Stimulated activated CD8-positive, alpha-beta memory T cell treated with anti-CD3 and anti-CD28 coated beads, Interleukin-4, amount 100 ng/mL, for 4 hours (primary cell): ENCODE measurements at regions not wholly inside any gene's neighbourhood (a gene's known extent, or its start where the extent isn't known, plus 50 kb on each side); places are given as distances from the start of the nearest gene placed in this dataset.

ENCODE experiments used
- DNase-seq, 2 donors: peaks; one replicate each; pipeline ENCODE4 v3.0.0-alpha.2; 2020; ENCODE audit warnings: low read depth in 2 of 2, low spot score in 1 of 2

GRCh38 chr11:127622686-127623085 lies 622.1 kb upstream of the KIRREL3 start:
- DNase-seq: no peak

- no peak for DNase-seq
Measured at GRCh38 chr11:127620671-127621070, 620.1 kb upstream of the KIRREL3 start.

GRCh38 chr11:127619946-127620345 lies 619.4 kb upstream of the KIRREL3 start:
- no peak for DNase-seq

GRCh38 chr11:127618721-127619120 lies 618.2 kb upstream of the KIRREL3 start:
- DNase-seq: no peak

- DNase-seq: no peak
Measured at GRCh38 chr11:127616158-127616557, 615.6 kb upstream of the KIRREL3 start.

- DNase-seq: no peak
Measured at GRCh38 chr11:127612607-127613006, 612.0 kb upstream of the KIRREL3 start.

GRCh38 chr11:127609025-127609773 lies 608.6 kb upstream of the KIRREL3 start:
- no peak for DNase-seq

GRCh38 chr11:127607487-127608085 lies 607.0 kb upstream of the KIRREL3 start:
- DNase-seq: no peak

GRCh38 chr11:127601578-127601977 lies 601.0 kb upstream of the KIRREL3 start:
- no peak for DNase-seq

- no peak for DNase-seq
Measured at GRCh38 chr11:127600674-127601073, 600.1 kb upstream of the KIRREL3 start.

- DNase-seq: no peak
Measured at GRCh38 chr11:127598476-127598875, 597.9 kb upstream of the KIRREL3 start.

GRCh38 chr11:127596433-127596832 lies 595.9 kb upstream of the KIRREL3 start:
- DNase-seq: no peak

- no peak for DNase-seq
Measured at GRCh38 chr11:127592371-127592770, 591.8 kb upstream of the KIRREL3 start.

- DNase-seq: no peak
Measured at GRCh38 chr11:127590314-127590713, 589.7 kb upstream of the KIRREL3 start.

- no peak for DNase-seq
Measured at GRCh38 chr11:127588431-127588830, 587.9 kb upstream of the KIRREL3 start.

GRCh38 chr11:127587511-127587910 lies 586.9 kb upstream of the KIRREL3 start:
- no peak for DNase-seq

- no peak for DNase-seq
Measured at GRCh38 chr11:127576210-127576609, 575.6 kb upstream of the KIRREL3 start.

GRCh38 chr11:127574478-127574877 lies 573.9 kb upstream of the KIRREL3 start:
- no peak for DNase-seq

GRCh38 chr11:127568891-127569290 lies 568.3 kb upstream of the KIRREL3 start:
- DNase-seq: no peak

- no peak for DNase-seq
Measured at GRCh38 chr11:127567237-127567932, 566.8 kb upstream of the KIRREL3 start.

- no peak for DNase-seq
Measured at GRCh38 chr11:127564810-127565209, 564.2 kb upstream of the KIRREL3 start.

GRCh38 chr11:127559978-127560377 lies 559.4 kb upstream of the KIRREL3 start:
- no peak for DNase-seq
